Erythroblast (primary cell): ENCODE measurements at regions not wholly inside any gene's neighbourhood (a gene's known extent, or its start where the extent isn't known, plus 50 kb on each side); places are given as distances from the start of the nearest gene placed in this dataset.

Experiments used
- GATA1 ChIP-seq: IDR thresholded peaks from 2 replicates; pipeline ENCODE4 v1.6.1; 2011; ENCODE audit warnings: low read depth, mild to moderate bottlenecking, control low read depth, low read length, moderate library complexity
- POLR2A ChIP-seq: IDR thresholded peaks from 2 replicates; pipeline ENCODE4 v1.6.1; 2011; ENCODE audit warnings: mild to moderate bottlenecking, low read length

- TF ChIP-seq POLR2A (no peak), GATA1 (no peak)
Measured at GRCh38 chr3:147890114-147890513, 480.9 kb downstream of the ZIC1 start.
